ENCODE measurements at regions not wholly inside any gene's neighbourhood (a gene's known extent, or its start where the extent isn't known, plus 50 kb on each side); places are given as distances from the start of the nearest gene placed in this dataset.

GRCh38 chr22:49524362-49524761 is 303.3 kb downstream of the BRD1 start:
- TF ChIP-seq EP300 (IDR thresholded peaks at IDR 0.05) (no peak), POLR2A (IDR thresholded peaks at IDR 0.05) (no peak)
- TF ChIP-seq, protein P1, sequence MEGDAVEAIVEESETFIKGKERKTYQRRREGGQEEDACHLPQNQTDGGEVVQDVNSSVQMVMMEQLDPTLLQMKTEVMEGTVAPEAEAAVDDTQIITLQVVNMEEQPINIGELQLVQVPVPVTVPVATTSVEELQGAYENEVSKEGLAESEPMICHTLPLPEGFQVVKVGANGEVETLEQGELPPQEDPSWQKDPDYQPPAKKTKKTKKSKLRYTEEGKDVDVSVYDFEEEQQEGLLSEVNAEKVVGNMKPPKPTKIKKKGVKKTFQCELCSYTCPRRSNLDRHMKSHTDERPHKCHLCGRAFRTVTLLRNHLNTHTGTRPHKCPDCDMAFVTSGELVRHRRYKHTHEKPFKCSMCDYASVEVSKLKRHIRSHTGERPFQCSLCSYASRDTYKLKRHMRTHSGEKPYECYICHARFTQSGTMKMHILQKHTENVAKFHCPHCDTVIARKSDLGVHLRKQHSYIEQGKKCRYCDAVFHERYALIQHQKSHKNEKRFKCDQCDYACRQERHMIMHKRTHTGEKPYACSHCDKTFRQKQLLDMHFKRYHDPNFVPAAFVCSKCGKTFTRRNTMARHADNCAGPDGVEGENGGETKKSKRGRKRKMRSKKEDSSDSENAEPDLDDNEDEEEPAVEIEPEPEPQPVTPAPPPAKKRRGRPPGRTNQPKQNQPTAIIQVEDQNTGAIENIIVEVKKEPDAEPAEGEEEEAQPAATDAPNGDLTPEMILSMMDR (IDR thresholded peaks at IDR 0.05): no peak

All from tibial nerve (tissue), 4 donors.